ENCODE measurements at regions not wholly inside any gene's neighbourhood (a gene's known extent, or its start where the extent isn't known, plus 50 kb on each side); places are given as distances from the start of the nearest gene placed in this dataset.

- CTCF ChIA-PET = interaction anchor here (1.3 to 1.5 kb wide), 2 partner anchors 9 to 18 kb away, joined by 3 to 4 read pairs; no protein-coding TSS in a partner anchor
- H3K4me3 ChIP-seq (ENCODE audit: low read depth, low read length) = no peak overlapping the region
- no peak for DNase-seq (ENCODE audit: low read depth, low spot score)
- TF ChIP-seq CTCF (IDR thresholded peaks at IDR 0.05; ENCODE audit: insufficient read depth, low read length, missing control alignments) = no peak
- POLR2A ChIA-PET = no interaction called here
These were observed 56.8 kb upstream of the CHST11 start for GRCh38 chr12:104399740-104400612.

- no peak overlapping the region for H3K4me3 ChIP-seq (ENCODE audit: low read depth, low read length)
- ChIA-PET CTCF (no interaction called here), POLR2A (no interaction called here)
- TF ChIP-seq CTCF (IDR thresholded peaks at IDR 0.05; ENCODE audit: insufficient read depth, low read length, missing control alignments) = no peak
- no peak for DNase-seq (ENCODE audit: low read depth, low spot score)
These were observed 54.1 kb upstream of the CHST11 start for GRCh38 chr12:104402630-104403029.

GRCh38 chr12:104404781-104405180, 52.0 kb upstream of the CHST11 start:
- H3K4me3 ChIP-seq (ENCODE audit: low read depth, low read length) = no peak overlapping the region
- CTCF ChIA-PET = interaction anchor here (1.7 kb wide), 1 partner anchor 23 kb away, joined by 8 read pairs; no protein-coding TSS in a partner anchor
- POLR2A ChIA-PET = interaction anchor here (0.8 kb wide), 1 partner anchor 22 kb away, joined by 4 read pairs; no protein-coding TSS in a partner anchor
- no peak for TF ChIP-seq CTCF (IDR thresholded peaks at IDR 0.05; ENCODE audit: insufficient read depth, low read length, missing control alignments)
- DNase-seq (ENCODE audit: low read depth, low spot score) = no peak

GRCh38 chr12:104406164-104406563, 50.6 kb upstream of the CHST11 start:
- no peak for DNase-seq (ENCODE audit: low read depth, low spot score)
- ChIA-PET CTCF (interaction anchor here (1.7 kb wide), 1 partner anchor 25 kb away, joined by 8 read pairs; no protein-coding TSS in a partner anchor), POLR2A (no interaction called here)
- no peak for TF ChIP-seq CTCF (IDR thresholded peaks at IDR 0.05; ENCODE audit: insufficient read depth, low read length, missing control alignments)
- H3K4me3 ChIP-seq (ENCODE audit: low read depth, low read length) = no peak overlapping the region
